Sigmoid colon (tissue), 4 donors: ENCODE measurements at regions not wholly inside any gene's neighbourhood (a gene's known extent, or its start where the extent isn't known, plus 50 kb on each side); places are given as distances from the start of the nearest gene placed in this dataset.

Experiments
- CTCF ChIP-seq, 4 experiments: fragments of 450-650 bp in 3 of 4; fragments of 200-600 bp in 1 of 4; IDR thresholded peaks; one replicate each; pipeline ENCODE4 v1.5.1; 2016 to 2019; ENCODE audit warnings: antibody characterized with exemption in 4 of 4, mild to moderate bottlenecking in 3 of 4, moderate library complexity in 2 of 4
- EP300 ChIP-seq, 4 donors: sonication (generic); formaldehyde crosslinking; IDR thresholded peaks; one replicate each; pipeline ENCODE4 v1.6.1; 2017; ENCODE audit warnings: antibody characterized with exemption in 4 of 4

GRCh38 chr9:26524267-26524666, 368.3 kb downstream of the CAAP1 start:
- TF ChIP-seq CTCF (IDR thresholded peaks at IDR 0.05) (no peak), EP300 (IDR thresholded peaks at IDR 0.05) (no peak)
